ENCODE measurements at regions not wholly inside any gene's neighbourhood (a gene's known extent, or its start where the extent isn't known, plus 50 kb on each side); places are given as distances from the start of the nearest gene placed in this dataset.

- Histone ChIP-seq H3K4me1 (ENCODE audit: control insufficient read depth in 1 of 2, low read depth in 2 of 2) (no peaks in the 10 kb centered on the region), H3K27ac (no peak overlapping the region), H3K36me3 (no peaks in the 10 kb centered on the region), H3K9me3 (no peaks in the 10 kb centered on the region), H3K4me3 (no peak overlapping the region), H3K27me3 (replicated peaks; ENCODE audit: insufficient read depth) (no peaks in the 10 kb centered on the region)
- no peak for ATAC-seq (ENCODE audit: insufficient number of reproducible peaks, low FRiP score, low read depth)
- no peak for TF ChIP-seq CTCF (IDR thresholded peaks at IDR 0.05)
- DNase-seq (ENCODE audit: low spot score), result no peak
Observed at GRCh38 chr12:3964439-3964838, 91.2 kb upstream of the PARP11 start.

- Histone ChIP-seq H3K4me3 (no peak overlapping the region), H3K36me3 (no peaks in the 10 kb centered on the region), H3K27me3 (replicated peaks; ENCODE audit: insufficient read depth) (no peaks in the 10 kb centered on the region), H3K9me3 (no peaks in the 10 kb centered on the region), H3K4me1 (ENCODE audit: control insufficient read depth in 1 of 2, low read depth in 2 of 2) (no peaks in the 10 kb centered on the region), H3K27ac (no peak overlapping the region)
- ATAC-seq (ENCODE audit: insufficient number of reproducible peaks, low FRiP score, low read depth), result no peak
- TF ChIP-seq CTCF (IDR thresholded peaks at IDR 0.05), result no peak
- DNase-seq (ENCODE audit: low spot score), result no peak
Observed at GRCh38 chr12:3962631-3963483, 89.7 kb upstream of the PARP11 start.

GRCh38 chr12:3961591-3961990 is 88.4 kb upstream of the PARP11 start:
- ATAC-seq (ENCODE audit: insufficient number of reproducible peaks, low FRiP score, low read depth) (no peak), DNase-seq (ENCODE audit: low spot score) (no peak)
- TF ChIP-seq CTCF (IDR thresholded peaks at IDR 0.05), result no peak
- no peaks in the 10 kb centered on the region for H3K27me3 ChIP-seq (replicated peaks; ENCODE audit: insufficient read depth)
- H3K36me3 ChIP-seq, result no peaks in the 10 kb centered on the region
- no peak overlapping the region for H3K4me3 ChIP-seq
- no peaks in the 10 kb centered on the region for H3K9me3 ChIP-seq
- H3K4me1 ChIP-seq (ENCODE audit: control insufficient read depth in 1 of 2, low read depth in 2 of 2), result no peaks in the 10 kb centered on the region
- H3K27ac ChIP-seq, result no peak overlapping the region

GRCh38 chr12:3959799-3960560 is 86.8 kb upstream of the PARP11 start:
- no peak overlapping the region for H3K27ac ChIP-seq
- no peaks in the 10 kb centered on the region for H3K27me3 ChIP-seq (replicated peaks; ENCODE audit: insufficient read depth)
- H3K36me3 ChIP-seq, result no peaks in the 10 kb centered on the region
- no peaks in the 10 kb centered on the region for H3K9me3 ChIP-seq
- TF ChIP-seq CTCF (IDR thresholded peaks at IDR 0.05), result no peak
- DNase-seq (ENCODE audit: low spot score) (no peak), ATAC-seq (ENCODE audit: insufficient number of reproducible peaks, low FRiP score, low read depth) (no peak)
- no peaks in the 10 kb centered on the region for H3K4me1 ChIP-seq (ENCODE audit: control insufficient read depth in 1 of 2, low read depth in 2 of 2)
- no peak overlapping the region for H3K4me3 ChIP-seq

GRCh38 chr12:3958534-3958933 is 85.3 kb upstream of the PARP11 start:
- Histone ChIP-seq H3K4me3 (no peak overlapping the region), H3K27ac (no peak overlapping the region)
- no peak for DNase-seq (ENCODE audit: low spot score)

More at GRCh38 chr12:3958534-3958933, 85.3 kb upstream of the PARP11 start:
- Histone ChIP-seq H3K9me3 (no peaks in the 10 kb centered on the region), H3K36me3 (no peaks in the 10 kb centered on the region), H3K27me3 (replicated peaks; ENCODE audit: insufficient read depth) (no peaks in the 10 kb centered on the region), H3K4me1 (ENCODE audit: control insufficient read depth in 1 of 2, low read depth in 2 of 2) (no peaks in the 10 kb centered on the region)
- TF ChIP-seq CTCF (IDR thresholded peaks at IDR 0.05), result no peak
- ATAC-seq (ENCODE audit: insufficient number of reproducible peaks, low FRiP score, low read depth), result no peak
